ENCODE measurements at regions not wholly inside any gene's neighbourhood (a gene's known extent, or its start where the extent isn't known, plus 50 kb on each side); places are given as distances from the start of the nearest gene placed in this dataset.
"Not testable (repeated sequence)": the region's sequence is repeated elsewhere in the genome, so short reads cannot be mapped to it uniquely, and the experiment has no call there.

GRCh38 chr10:45056806-45057205 is 56.1 kb downstream of the ZNF22 start:
- DNase-seq = not testable (repeated sequence)

- DNase-seq = no peak
Measured at GRCh38 chr10:45058580-45058979, 57.9 kb downstream of the ZNF22 start.

DNA sequence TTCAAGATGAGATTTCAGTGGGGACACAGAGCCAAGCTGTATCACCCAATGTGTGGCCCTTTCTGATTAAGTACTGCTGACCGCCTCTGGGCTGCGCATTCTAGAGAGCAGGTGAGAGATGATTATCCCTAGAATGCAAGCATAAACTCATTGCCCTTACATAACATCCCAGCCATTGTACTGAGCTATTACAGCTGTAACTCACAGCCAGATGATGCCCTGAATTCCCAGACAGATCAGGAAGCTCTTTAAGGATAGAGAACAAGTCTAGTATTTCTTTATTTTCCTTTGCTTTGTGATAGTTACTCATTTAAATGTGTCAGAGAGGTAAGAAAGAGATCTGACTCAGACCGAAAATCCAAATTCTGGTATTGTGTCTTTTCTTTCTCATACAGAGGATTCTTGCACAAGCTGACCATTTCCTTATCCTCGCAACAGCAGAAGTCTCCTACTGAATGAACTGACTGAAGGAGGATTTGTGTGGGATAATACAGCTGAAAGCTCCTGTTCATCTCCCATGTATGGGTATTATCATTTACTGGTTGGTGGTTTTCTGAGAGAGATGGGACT is 58.4 kb downstream of the ZNF22 start:
- no peak for DNase-seq

DNA sequence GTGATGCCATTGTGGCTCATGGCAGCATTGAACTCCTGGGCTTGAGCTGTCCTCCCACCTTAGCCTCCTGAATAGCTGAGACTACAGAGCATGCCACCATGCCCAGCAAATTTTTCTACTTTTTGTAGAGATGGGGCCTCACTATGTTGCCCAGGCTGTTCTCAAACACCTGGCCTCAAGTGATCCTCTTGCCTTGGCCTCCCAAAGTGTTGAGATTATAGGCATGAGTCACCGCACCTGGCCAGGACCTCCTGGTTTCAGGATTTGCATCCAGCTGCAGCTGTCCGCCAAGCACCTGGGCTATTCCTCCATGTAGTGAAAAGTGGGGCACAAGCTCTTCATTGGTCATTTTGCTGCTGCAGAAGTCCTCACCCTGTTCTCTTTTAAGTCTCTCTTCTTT is 58.9 kb downstream of the ZNF22 start:
- DNase-seq = no peak

GRCh38 chr10:45061982-45062381 is 61.3 kb downstream of the ZNF22 start:
- no peak for DNase-seq

DNA sequence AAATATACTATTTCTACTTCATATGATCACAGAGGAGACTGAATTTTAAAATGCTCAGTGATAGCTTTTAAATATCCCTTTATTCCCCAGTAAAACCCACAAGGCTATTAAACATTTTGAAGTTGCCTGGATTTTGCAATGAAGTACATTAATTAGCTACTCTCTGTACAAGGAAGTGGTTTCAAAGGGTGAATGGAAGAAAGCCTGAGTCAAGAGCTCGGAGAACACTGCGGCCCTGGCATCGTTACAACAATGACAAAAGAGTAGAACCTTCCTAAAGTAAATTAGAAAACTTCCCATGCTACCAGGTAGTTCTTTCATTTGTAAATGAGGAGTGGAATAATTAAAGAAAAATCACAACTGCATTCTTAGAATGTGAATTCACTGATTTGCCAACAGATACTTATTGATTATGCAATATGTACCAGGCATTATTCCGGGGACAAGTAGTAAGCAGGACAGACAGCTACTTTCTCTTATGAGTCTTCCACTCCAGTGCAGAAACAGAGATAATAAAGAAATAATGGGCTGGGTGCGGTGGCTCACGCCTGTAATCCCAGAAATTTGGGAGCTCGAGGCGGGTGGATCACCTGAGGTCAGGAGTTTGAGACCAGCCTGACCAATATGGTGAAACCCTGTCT is 63.0 kb downstream of the ZNF22 start:
- no peak for DNase-seq

GRCh38 chr10:45064998-45065397 is 64.3 kb downstream of the ZNF22 start:
- DNase-seq = no peak

GRCh38 chr10:45071043-45071813 is 70.5 kb downstream of the ZNF22 start:
- DNase-seq = no peak

- DNase-seq = no peak
Measured at GRCh38 chr10:45075216-45075615, 74.5 kb downstream of the ZNF22 start.

- no peak for DNase-seq
Measured at GRCh38 chr10:45075826-45076380, 75.2 kb downstream of the ZNF22 start.

GRCh38 chr10:45076891-45077290 is 76.2 kb downstream of the ZNF22 start:
- DNase-seq = no peak

DNA sequence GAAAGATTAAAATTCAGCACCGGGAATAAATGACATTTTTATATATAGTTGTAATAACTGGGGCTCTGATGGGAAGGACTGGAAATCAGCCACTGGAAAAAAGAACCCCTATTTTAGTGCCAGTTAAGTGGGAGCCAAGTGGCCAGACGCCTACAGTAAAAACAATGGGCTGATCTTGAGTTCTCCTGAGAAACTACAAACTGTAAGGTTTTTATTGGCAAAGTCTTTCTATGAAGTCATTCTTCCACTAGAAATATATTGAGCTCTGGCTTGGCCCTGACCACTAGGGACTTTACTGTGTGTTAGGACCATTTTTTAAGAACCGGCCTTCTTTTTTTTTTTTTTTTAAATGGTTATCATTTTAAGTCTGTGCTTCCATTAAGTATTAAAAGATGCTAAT is 79.6 kb downstream of the ZNF22 start:
- DNase-seq = no peak

DNA sequence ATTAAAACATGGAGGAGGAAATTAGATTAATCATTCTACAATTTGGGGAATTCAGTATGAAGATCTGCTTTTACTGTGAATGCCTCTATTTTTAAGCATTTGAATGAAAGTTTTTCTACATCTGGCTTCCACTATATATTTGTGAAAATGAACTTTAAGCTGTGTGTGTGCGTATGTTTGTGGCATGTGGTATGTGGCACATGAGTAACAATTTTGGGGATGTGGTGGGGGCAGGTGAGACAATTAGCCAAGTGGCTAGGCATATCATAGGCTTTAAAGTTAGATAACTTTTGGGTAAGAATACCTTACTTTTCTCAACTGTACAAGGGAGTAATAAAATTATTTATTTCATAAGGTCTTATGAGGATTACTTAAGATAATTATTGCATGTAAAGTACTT is 81.5 kb downstream of the ZNF22 start:
- DNase-seq = no peak

DNA sequence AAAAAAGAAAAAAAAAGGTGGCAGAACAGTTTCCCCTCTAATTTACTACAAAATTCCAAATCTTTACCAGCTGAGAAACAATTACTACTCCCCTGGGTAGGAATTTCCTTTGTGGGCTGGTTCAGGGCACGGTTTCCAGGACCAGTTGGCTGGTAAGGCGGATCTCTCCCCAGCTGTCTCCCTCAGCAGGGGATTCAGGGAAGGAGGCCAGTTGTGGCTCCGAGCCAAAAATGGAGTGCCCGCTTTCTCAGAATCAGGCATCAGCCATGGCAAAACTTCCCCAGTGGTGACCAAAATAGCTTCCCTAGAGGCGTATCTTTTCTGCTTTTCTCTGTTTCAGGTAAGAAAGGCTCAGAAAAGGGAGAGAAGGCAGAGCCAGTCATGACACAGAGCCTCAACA is 91.2 kb downstream of the ZNF22 start:
- DNase-seq = no peak

GRCh38 chr10:45093945-45094344 is 93.2 kb downstream of the ZNF22 start:
- DNase-seq = no peak

DNA sequence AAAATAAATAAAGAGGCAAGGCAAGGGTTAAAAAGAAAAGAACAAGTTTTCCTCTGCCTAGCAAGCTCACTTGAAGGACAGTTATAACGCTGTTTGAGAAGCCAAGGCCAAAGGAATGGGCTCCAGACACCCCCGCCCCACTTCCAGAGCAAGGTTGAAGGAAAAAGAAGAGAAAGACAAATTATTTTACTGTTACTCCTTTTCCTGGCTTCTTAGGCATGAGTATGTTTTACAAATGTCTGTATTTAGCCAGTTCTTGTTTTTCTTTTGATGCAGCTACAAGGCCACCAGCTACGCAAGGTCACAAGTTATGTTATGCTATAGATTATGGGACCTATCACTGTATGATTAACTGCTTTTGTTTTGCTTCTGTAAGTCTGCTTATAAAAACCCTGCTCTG is 94.6 kb downstream of the ZNF22 start:
- DNase-seq = no peak

DNA sequence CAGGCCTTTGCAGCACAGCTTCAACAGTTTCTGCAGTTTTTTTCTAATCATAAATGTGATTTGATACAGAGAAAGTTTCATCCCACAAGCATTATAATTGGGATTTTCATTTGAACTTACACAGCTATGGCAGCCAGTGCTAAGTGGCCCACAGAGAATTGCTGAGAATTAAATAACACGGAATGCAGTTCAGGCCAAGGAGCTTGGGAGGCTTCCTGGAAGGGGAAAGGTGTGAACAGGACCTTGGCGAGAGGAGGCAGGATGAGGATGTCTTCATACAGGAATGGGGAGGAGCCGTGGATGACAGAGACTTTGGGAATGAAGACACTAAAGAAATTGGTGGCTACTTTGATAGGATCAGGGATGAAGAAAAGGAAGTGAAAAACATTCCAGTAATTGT is 95.3 kb downstream of the ZNF22 start:
- DNase-seq = no peak

DNA sequence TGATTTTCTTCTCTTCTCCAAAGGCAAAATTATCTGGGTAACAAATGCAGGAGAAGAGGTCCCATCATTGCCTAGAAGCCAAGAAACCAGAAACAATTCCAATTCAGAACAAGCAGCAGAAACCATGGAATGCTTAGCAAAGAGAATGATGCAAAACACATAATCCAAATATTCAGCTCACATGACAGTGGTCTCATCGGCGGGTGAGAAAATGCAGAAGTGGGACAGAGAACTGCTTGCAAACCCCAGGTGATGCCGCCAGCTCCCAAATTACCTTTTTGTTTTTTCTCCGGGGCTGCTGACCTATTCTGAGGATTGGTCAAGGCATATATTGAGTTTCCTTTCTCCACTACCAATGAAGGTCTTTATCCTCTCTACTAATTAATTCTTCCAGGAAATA is 99.7 kb downstream of the ZNF22 start:
- no peak for DNase-seq

DNA sequence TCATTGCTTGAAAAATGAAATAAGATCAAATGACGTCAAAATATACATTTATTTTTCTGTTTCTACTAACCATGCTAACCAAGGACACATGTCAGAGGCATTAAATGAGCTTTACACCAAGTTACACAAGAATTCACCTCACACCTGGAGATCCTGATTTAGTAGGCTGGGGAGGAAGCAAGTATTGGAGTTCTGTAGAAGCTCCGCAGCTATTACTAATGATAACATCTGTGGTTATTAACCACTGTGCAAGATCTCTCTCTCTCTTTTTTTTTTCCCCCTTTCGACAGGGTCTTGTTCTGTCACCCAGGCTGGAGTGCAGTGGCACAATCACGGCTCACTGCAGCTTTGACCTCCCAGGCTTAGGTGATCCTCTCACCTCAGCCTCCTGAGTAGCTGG is 104.0 kb downstream of the ZNF22 start:
- no peak for DNase-seq

- DNase-seq = not testable (repeated sequence)
Measured at GRCh38 chr10:45105309-45105708, 104.6 kb downstream of the ZNF22 start.

DNA sequence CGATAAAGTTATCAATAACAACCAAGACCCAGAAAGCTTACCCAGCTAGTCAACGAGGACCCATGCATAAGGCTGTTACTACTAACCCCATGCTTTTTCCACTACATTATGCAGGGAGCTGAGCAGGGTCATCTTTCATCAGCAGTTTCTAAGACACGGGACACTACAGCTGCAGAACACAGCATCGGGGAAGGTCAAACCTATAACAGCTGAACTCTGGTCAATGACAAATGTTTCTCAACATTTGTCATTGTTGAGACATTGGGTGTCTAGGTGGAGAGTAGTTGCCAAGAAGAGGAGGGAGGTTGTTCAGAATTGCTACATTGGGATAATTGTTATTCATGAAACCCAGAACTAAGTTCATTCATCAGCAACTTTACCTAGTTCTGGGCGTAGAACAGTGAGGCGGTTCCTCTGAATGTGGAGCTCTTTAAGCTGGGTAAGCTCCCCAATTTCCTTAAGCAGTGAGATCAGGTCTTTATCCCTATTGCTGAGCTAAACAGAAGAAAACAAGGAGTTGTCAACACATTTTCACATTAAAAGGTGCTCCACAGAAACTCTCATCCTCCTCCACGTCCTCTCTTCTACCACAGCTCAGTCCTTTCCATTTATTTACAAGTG is 105.6 kb downstream of the ZNF22 start:
- no peak for DNase-seq

- no peak for DNase-seq
Measured at GRCh38 chr10:45111509-45111908, 110.8 kb downstream of the ZNF22 start.

GRCh38 chr10:45117940-45118339 is 117.2 kb downstream of the ZNF22 start:
- DNase-seq = not testable (repeated sequence)

- DNase-seq = no peak
Measured at GRCh38 chr10:45118929-45119328, 118.2 kb downstream of the ZNF22 start.
